ENCODE measurements at regions not wholly inside any gene's neighbourhood (a gene's known extent, or its start where the extent isn't known, plus 50 kb on each side); places are given as distances from the start of the nearest gene placed in this dataset.

DNA sequence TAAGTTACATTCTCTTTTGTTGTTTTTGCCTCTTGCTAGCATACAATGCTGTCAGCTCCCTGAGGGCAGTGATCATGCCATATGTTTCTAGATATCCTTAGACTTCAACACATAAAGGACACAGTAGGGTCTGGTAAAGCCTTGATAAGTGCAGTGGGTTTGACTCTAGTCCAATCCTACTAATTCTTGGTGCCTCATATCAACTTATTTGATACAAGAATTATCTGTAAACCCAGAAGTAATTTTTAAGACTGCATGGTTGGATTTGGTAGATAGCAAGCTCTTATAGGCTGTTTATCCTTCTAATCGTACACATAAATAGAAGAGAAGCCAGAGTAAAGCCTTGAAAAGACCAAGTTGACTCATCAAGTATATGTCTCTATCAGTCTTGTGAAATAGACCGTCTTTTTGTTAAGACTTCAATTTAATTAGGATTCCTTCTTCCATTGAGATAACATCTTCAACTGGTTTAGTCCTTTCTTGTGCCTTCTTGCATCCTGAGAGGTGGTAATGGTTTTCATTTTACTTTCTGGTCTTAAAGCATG is 265.6 kb upstream of the CDIN1 start:
- DNase-seq, result no peak

DNA sequence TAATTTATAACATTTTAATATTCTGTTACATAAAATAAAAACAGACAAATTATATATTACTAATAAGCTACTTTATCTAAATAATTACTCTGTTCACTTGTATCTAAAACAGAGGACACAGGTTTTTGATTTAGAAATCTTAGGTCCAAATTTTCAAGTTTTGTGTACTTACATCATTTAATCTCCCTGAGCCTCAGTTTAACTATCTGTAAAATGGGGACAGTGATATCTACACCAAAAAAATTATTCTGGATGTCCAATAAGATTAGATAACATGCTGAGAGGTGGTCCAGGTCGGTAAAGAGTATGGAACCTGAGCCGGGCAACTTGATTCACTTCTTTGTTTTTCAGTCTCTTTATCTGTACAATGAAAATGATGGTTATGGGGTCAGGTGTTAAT is 263.8 kb upstream of the CDIN1 start:
- DNase-seq, result no peak

- DNase-seq, result no peak
Observed at GRCh38 chr15:36323615-36324014, 255.8 kb upstream of the CDIN1 start.

DNA sequence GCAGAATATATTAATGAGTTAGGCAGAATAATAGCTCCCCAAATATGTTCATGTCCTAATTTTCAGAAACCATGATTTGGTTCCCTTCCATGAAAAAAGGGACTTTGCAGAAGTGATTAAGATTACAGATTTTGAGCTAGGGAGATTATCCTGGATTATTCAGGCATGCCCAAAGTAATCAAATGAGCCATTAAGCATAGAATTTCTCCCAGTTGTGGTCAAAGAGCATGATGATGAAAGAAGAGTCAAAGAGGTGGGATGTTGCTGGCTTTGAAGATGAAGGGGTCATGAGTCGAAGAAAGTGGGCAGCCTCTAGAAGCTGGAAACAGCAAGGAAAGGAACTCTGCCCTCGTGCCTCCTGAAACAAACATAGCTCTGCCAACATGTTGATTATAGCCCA is 254.2 kb upstream of the CDIN1 start:
- no peak for DNase-seq

- DNase-seq, result no peak
Observed at GRCh38 chr15:36329592-36329991, 249.8 kb upstream of the CDIN1 start.

DNA sequence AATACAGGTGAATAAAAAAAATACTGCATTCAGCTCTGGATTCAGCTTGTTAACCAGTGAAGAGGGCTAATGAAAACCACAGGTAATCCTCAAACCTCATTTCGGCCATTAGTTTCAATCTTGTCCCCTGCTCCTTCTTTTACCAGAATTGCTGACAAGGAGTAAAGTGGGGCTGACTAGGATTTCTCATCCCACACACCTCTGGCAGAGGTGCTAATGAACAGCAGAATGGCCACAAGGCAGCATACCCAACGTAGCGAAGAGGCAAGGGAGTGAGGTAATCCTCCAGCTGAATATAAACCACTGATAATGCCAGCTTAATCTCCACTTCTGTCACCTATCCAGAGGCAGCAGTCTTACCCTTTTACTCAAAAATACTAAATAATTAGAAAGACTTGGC is 248.8 kb upstream of the CDIN1 start:
- DNase-seq, result no peak

DNA sequence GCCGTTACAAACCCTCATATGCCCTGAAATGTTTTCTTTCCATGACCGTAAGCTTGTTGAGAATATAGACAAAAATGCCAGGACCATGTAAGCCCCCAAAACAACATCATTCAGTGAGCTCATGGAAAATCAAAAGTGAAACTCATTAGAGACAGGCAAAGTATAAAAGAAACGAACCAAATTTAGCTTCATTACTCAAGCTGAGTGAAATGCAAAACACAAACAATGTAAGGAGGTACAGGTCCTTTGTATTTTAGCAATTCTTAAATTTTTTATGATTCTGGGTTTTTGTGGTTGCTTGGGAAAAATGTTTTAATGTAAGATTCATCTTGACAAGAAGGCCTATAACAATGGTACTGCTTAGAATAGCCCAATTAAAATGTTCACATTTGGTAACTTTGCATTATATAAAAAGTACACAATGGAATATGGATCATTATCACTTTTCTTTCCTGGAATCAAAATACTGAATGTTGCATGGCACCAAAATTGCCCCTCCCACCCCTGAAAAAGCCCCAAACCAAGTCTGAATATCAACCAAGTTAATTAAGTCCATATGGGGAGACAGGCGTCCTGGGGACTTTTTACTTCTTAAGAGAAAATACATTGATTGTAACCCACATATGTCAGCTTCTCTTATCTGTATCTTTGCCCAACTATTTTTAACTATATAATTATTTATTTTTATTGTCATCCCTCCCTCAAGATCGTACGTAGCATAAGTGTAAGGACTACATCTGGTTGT is 247.7 kb upstream of the CDIN1 start:
- DNase-seq, result no peak

GRCh38 chr15:36332301-36332700 is 247.1 kb upstream of the CDIN1 start:
- DNase-seq, result no peak

DNA sequence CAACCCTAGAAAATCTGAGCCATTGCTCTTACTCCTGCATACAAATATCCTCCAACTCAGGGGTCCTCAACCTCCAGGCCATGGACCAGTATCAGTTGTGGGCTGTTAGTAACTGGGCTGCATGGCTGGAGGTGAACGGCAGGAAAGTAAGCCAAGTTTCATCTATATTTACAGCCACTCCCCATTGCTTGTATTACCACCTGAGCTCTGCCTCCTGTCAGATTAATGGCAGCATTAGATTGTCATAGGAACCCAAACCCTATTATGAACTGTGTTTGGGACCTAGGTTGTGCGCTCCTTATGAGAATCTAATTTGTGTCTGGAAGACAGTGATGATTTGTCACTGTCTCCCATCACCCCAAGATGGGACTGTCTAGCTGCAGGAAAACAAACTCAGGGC is 246.5 kb upstream of the CDIN1 start:
- no peak for DNase-seq

DNA sequence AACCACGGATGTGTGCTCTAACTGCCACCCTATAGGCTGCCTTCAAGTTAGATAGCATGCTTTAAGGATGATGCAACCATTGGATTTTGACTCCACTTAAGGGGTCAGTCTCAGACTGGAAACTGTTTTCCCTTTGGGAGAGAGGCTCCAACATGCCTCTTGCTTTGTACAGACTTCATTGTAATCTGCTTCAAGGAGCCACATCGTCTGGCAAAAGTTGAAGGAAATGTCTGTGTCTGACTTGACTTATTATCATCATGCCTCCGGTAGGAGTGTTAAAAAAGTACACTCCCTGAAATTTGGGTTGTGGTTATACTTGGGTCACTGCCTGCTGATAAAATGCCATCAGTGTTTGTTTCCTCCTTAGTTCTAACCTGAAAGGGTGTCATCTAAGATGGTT is 245.4 kb upstream of the CDIN1 start:
- no peak for DNase-seq

DNA sequence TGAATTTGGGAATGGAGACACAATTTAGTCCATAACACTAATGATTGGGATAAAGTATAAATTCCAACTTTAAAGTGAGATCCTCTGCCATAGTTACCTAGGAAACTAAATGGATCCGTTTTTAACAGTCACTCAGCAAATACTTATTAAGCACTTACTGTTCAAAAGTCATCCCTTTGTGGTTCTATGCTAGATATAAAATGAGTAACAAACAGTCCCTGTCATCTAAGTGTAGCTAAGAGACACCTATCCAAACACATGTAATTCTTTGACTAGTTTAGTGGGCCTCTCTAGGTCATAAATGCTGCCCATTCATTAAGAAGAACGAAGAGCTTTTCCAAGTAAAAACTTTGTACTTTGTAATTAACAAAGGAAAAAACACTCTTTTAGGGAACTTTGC is 244.2 kb upstream of the CDIN1 start:
- no peak for DNase-seq

- no peak for DNase-seq
Observed at GRCh38 chr15:36335659-36336058, 243.8 kb upstream of the CDIN1 start.

- DNase-seq, result no peak
Observed at GRCh38 chr15:36344887-36345286, 234.5 kb upstream of the CDIN1 start.

DNA sequence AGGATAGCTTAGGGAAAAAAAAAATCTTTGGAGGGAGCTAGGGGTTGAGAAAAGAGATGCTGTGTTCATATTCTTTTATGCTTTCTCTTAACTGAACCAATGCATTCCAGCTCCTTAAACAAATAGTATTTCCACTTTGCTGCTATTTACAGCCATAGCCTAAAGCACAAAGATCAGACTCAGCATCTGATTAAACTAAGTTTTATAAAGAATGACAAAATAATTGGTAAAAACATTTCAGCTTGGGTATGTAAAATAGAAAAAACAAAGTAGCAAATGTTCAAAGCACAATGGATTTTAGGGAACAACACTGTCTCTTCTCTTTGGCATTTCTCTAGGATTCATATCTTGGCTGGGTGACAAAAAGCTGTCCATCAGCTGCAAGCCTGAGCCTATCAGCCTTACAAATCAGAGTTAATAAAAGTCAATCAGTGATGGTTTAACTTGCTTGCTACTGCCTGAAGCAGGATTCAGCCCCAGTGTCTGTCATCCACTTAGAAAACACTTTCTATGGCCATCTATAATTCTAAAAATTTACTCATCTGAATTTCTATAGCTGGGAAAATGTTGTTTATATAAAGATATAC is 232.1 kb upstream of the CDIN1 start:
- no peak for DNase-seq

GRCh38 chr15:36356466-36356865 is 223.0 kb upstream of the CDIN1 start:
- no peak for DNase-seq

DNA sequence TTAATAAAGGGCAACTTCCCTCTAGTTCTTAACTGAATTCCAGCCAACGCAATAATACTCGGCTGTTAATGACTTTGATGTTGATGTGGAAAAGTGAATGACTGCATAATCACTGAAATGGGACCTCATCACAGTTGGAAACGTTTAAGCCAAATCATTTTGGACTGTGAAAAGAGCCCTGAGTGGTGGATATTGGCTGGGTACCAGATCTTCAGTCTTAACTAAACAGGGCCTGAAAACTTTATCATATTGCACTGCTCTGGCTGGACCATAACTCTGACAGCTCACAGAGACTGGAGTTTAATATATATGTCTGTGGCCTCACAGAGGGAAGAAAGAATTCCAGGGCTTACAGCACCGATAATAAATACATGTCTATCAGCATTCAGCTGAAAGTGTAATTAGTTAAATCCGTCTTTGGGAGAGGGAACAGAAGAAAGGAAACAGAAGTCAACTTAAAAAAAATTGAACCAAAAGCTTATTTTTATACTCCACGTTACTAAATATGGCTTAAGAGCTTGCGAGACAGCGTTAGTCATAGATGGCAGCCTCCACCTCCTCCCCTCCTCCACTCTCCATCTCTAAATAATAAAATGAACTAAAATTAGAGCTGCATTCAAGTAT is 222.3 kb upstream of the CDIN1 start:
- DNase-seq, result no peak

GRCh38 chr15:36358094-36358493 is 221.3 kb upstream of the CDIN1 start:
- peak; percentile 18 for DNase-seq

- no peak for DNase-seq
Observed at GRCh38 chr15:36358523-36358922, 220.9 kb upstream of the CDIN1 start.

DNA sequence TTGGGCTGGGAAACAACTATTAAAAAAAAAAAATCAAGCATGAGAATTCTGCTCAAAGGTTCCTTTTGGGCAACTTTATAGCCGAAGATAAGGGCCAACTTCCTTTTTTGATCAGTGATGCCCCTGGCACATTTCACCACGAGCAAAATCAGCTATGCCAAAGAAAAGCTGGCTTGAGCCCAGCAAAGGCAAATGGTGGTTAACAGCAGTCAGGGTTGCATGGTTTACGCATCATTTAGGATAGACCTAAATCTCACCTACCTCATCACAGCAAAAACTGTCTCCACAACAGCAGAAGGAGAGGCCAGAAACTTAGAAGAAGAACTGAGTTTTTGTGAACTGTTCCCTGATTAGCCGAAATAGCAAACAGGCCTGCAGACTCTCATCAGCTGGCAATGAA is 220.1 kb upstream of the CDIN1 start:
- DNase-seq, result no peak

DNA sequence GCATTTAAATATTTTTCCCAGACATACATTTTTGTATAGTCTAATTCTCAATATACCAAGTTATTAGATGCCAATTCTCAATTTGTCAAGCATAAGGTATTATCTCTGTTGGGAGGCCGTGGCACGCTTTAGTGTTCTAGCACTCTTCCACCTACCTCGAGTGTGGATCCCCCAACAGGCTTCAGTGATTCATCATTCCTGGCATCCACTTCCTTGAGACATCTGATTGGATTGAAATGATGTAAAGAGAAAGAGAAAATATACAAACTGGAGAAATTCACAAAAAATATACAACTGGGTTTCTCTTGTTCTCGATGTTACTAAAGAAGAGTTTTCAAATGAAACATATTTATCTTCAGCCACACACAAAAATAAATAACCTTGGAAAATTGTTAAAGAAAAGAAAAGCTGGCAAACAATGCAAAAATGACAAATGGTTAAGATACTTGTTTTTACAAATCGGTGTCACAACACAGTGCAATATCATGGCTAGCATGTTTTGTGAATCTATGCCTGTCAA is 218.0 kb upstream of the CDIN1 start:
- no peak for DNase-seq

DNA sequence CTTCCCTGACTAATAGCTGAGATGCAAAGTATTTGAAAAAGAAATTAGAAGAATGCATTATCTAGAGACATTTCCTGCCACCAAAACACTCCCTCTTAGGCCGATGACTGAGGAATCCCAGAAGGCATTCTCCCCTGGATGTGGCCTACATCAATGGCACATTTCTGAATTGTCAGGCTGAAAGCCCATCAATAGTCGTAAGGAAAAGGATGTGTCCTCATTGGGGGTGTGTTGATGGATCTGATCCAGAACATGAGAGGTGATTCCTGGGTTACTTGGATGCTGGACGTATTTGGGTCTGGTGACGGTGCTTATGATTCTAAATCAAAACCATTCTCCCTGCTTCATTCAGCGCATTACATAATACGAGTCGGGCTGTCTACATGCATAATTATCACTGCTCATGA is 216.9 kb upstream of the CDIN1 start:
- DNase-seq, result no peak

DNA sequence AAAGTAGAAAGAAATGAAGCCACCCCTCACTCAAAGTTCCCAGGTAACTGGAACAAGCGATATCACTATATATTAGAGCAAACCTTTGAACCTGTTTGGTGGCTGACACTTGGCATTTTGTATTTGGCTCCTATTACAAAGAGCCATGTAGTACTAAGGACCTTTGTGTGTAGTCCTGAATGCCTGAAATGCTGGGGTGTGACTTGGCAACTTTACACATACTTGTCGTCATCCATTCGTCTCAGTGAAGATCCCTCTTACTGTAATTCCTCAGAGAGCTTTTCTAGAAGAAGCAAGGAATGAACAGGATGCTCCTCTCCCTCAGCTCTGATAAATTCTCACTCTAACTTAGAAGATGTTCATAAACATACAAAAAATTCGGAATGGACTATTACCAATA is 216.1 kb upstream of the CDIN1 start:
- DNase-seq, result no peak

DNA sequence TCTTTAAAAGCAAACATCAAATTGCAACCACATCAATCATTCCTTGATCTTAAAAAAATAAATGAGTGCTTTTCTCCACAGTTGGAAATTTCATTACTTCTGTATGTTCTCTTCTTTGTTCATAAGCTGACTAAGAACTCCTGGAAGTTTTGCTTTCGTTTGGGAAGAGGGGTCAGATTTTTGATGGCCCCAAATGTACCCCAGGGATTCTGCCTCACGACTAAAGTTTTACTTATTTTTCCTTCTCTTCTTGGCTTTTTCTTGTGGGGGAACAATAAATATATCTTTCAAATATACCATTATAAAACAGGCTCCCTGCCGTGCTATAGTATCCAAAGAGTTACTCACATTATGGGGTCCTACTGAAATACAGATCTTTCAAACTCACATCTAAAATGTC is 215.0 kb upstream of the CDIN1 start:
- DNase-seq, result no peak

DNA sequence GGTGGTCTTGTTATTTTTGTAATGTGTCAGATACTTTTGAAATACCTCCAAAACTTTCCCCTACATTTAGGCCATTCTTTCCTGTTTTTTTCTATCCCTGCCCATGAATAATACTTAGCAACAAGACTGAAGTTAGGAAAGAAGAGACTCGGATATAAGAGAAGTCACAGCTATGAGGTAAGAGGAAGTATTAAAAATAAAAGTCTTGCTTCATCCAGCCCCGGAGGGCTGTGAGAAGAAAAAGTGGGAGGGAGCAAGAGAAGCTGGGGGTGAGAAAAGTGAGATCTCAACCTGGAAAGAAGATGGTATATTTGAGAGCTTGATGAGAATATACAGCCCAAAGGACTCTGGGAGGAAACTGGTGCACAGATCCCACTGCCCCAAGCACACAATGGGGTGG is 213.5 kb upstream of the CDIN1 start:
- no peak for DNase-seq

All from GOT3 (cell line).